Caco-2 (cell line): ENCODE measurements at regions not wholly inside any gene's neighbourhood (a gene's known extent, or its start where the extent isn't known, plus 50 kb on each side); places are given as distances from the start of the nearest gene placed in this dataset.

Experiments used
- BruUV-seq: library from RNA; stranded (reverse); fragments of 400-500 nt; replicated peaks from 2 replicates; lab custom pipeline; 2021; lab: Mats Ljungman, UMichigan
- CTCF ChIA-PET: fragments of 300-600 bp; sonication (Branson Sonifier 250); formaldehyde crosslinking; loops from one replicate; lab custom pipeline; 2022; ENCODE audit warnings: antibody characterized with exemption; lab: Charles Lee
- POLR2A ChIA-PET: fragments of 300-600 bp; sonication (Branson Sonifier 250); formaldehyde crosslinking; loops from one replicate; lab custom pipeline; 2022; ENCODE audit warnings: antibody characterized with exemption; lab: Charles Lee
- DNase-seq, 2 experiments: peaks; one replicate each; pipeline versions ENCODE4 v3.0.0 to v3.0.0-alpha.2; 2020 to 2022
- H3K27me3 ChIP-seq: replicated peaks from 2 replicates; pipeline ENCODE4 v1.6.0; 2011; ENCODE audit warnings: low read length; ENCODE audit not compliant: control insufficient read depth, insufficient read depth
- H3K36me3 ChIP-seq: 2 replicates; pipeline ENCODE4 v1.5.1; 2011; ENCODE audit warnings: low read length; ENCODE audit not compliant: control insufficient read depth, insufficient read depth
- H3K4me1 ChIP-seq: fragments of 250-450 bp; sonication (Bioruptor Pico); 2 replicates; pipeline ENCODE4 v1.5.1; 2020; ENCODE audit warnings: mild to moderate bottlenecking
- H3K4me3 ChIP-seq: 2 replicates; pipeline ENCODE4 v1.5.1; 2011; ENCODE audit warnings: low read depth, mild to moderate bottlenecking, control low read depth, low read length
- H3K9me3 ChIP-seq: fragments of 250-450 bp; sonication (Bioruptor Pico); 2 replicates; pipeline ENCODE4 v1.5.1; 2020; ENCODE audit warnings: mild to moderate bottlenecking, moderate library complexity
- H3K27ac Mint-ChIP-seq: one replicate; pipeline ENCODE4 v1.8.0; 2022; ENCODE audit warnings: mixed read lengths; ENCODE audit not compliant: unreplicated experiment
- H3K27me3 Mint-ChIP-seq: one replicate; pipeline ENCODE4 v1.8.0; 2022; ENCODE audit warnings: mixed read lengths; ENCODE audit not compliant: insufficient read depth, unreplicated experiment
- H3K36me3 Mint-ChIP-seq: one replicate; pipeline ENCODE4 v1.8.0; 2022; ENCODE audit warnings: mild to moderate bottlenecking, mixed read lengths; ENCODE audit not compliant: insufficient read depth, unreplicated experiment
- H3K4me1 Mint-ChIP-seq: one replicate; pipeline ENCODE4 v1.8.0; 2022; ENCODE audit warnings: low read depth, mixed read lengths; ENCODE audit not compliant: unreplicated experiment
- H3K4me3 Mint-ChIP-seq: one replicate; pipeline ENCODE4 v1.8.0; 2022; ENCODE audit warnings: mild to moderate bottlenecking, moderate library complexity, mixed read lengths; ENCODE audit not compliant: unreplicated experiment
- H3K9me3 Mint-ChIP-seq: one replicate; pipeline ENCODE4 v1.8.0; 2022; ENCODE audit warnings: mixed read lengths; ENCODE audit not compliant: unreplicated experiment
- intact Hi-C: fragments of 100-400 bp; cut with micrococcal nuclease; formaldehyde crosslinking; loops from one replicate; pipeline ENCODE4 v1.10.0; 2022; ENCODE audit not compliant: unreplicated experiment
- TF ChIP-seq, protein P1 (sequence below), 2 experiments: fragments of 200-600 bp in 1 of 2; IDR thresholded peaks; 1 replicate in 1 of 2; 2 replicates in 1 of 2; pipeline versions ENCODE4 v1.5.1 to v1.8.0; 2011 to 2022; ENCODE audit warnings: antibody characterized with exemption in 1 of 2, control low read depth in 1 of 2, inconsistent platforms in 1 of 2, low read depth in 1 of 2, low read length in 1 of 2, mild to moderate bottlenecking in 1 of 2, moderate library complexity in 1 of 2; ENCODE audit not compliant: insufficient read depth in 1 of 2, severe bottlenecking in 1 of 2, unreplicated experiment in 1 of 2

DNA sequence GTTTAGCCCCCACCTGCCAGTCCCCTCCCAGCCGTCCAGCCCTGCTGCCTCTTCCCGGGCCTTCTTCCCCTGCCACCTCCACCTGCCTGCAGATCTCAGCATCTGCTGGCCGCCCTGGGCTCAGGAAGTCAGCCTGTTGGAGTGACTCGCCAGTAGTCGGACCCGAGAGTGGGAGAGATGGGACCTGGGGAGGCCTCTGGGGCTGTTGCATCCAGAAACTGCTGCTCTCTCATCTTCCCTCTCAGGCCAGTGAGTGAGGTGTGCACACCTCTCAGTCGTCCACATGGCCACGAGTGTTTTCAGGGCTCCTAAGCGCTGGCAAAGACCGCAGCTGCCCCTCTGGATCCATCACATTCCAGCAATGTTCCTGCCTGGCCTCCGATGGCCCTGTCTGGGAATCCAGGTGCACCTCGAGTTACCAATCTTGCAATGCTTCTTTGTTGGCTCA is 151.8 kb upstream of the SOX1 start:
- peaks cover 47% of the 10 kb centered on the region for H3K27me3 Mint-ChIP-seq
- no peaks in the 10 kb centered on the region for H3K9me3 Mint-ChIP-seq
- ChIA-PET POLR2A (no interaction called here), CTCF (no interaction called here)
- H3K36me3 Mint-ChIP-seq: no peaks in the 10 kb centered on the region
- Histone ChIP-seq H3K36me3 (no peaks in the 10 kb centered on the region), H3K27me3 (no peaks in the 10 kb centered on the region), H3K9me3 (no peaks in the 10 kb centered on the region), H3K4me1 (no peaks in the 10 kb centered on the region), H3K4me3 (no peak overlapping the region)
- no peak overlapping the region for H3K4me3 Mint-ChIP-seq
- H3K4me1 Mint-ChIP-seq: no peaks in the 10 kb centered on the region
- no peak overlapping the region for H3K27ac Mint-ChIP-seq
- TF ChIP-seq, protein P1, sequence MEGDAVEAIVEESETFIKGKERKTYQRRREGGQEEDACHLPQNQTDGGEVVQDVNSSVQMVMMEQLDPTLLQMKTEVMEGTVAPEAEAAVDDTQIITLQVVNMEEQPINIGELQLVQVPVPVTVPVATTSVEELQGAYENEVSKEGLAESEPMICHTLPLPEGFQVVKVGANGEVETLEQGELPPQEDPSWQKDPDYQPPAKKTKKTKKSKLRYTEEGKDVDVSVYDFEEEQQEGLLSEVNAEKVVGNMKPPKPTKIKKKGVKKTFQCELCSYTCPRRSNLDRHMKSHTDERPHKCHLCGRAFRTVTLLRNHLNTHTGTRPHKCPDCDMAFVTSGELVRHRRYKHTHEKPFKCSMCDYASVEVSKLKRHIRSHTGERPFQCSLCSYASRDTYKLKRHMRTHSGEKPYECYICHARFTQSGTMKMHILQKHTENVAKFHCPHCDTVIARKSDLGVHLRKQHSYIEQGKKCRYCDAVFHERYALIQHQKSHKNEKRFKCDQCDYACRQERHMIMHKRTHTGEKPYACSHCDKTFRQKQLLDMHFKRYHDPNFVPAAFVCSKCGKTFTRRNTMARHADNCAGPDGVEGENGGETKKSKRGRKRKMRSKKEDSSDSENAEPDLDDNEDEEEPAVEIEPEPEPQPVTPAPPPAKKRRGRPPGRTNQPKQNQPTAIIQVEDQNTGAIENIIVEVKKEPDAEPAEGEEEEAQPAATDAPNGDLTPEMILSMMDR (IDR thresholded peaks at IDR 0.05; ENCODE audit: insufficient read depth in 1 of 2, low read depth in 1 of 2, low read length in 1 of 2, severe bottlenecking in 1 of 2, unreplicated experiment in 1 of 2): no peak
- intact Hi-C loops: no loop called here
- no peak for DNase-seq
- BruUV-seq: no TSS peak

DNA sequence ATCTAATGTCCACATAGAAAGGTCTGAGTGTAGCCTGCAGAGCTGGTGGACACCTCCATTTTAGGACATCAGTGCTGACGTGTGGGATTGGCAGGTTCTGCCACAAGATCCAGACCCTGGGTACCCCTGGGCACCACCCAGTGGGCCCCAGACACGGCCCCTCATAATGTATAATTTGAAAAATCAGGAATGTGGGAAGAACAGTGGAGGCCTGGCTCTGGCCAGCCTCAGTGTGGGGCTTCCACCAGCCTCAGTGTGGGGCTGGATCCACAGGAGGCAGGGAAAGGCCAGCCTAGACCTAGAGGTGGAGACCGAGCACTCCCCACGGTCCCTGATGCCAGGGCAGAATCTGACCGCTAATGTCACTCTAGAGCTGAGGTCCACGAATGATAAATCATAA is 150.7 kb upstream of the SOX1 start:
- H3K9me3 Mint-ChIP-seq: no peaks in the 10 kb centered on the region
- H3K9me3 ChIP-seq: no peaks in the 10 kb centered on the region
- no peak overlapping the region for H3K4me3 Mint-ChIP-seq
- H3K36me3 Mint-ChIP-seq: no peaks in the 10 kb centered on the region
- TF ChIP-seq, protein P1 (IDR thresholded peaks at IDR 0.05; ENCODE audit: insufficient read depth in 1 of 2, low read depth in 1 of 2, low read length in 1 of 2, severe bottlenecking in 1 of 2, unreplicated experiment in 1 of 2): no peak
- no peak overlapping the region for H3K27ac Mint-ChIP-seq
- H3K27me3 Mint-ChIP-seq: peaks cover 46% of the 10 kb centered on the region
- H3K4me3 ChIP-seq: no peak overlapping the region
- POLR2A ChIA-PET: no interaction called here
- no peak for DNase-seq
- no TSS peak for BruUV-seq
- CTCF ChIA-PET: no interaction called here
- no peaks in the 10 kb centered on the region for H3K36me3 ChIP-seq
- H3K4me1 Mint-ChIP-seq: no peaks in the 10 kb centered on the region
- no peaks in the 10 kb centered on the region for H3K4me1 ChIP-seq
- intact Hi-C loops: no loop called here
- H3K27me3 ChIP-seq: no peaks in the 10 kb centered on the region

DNA sequence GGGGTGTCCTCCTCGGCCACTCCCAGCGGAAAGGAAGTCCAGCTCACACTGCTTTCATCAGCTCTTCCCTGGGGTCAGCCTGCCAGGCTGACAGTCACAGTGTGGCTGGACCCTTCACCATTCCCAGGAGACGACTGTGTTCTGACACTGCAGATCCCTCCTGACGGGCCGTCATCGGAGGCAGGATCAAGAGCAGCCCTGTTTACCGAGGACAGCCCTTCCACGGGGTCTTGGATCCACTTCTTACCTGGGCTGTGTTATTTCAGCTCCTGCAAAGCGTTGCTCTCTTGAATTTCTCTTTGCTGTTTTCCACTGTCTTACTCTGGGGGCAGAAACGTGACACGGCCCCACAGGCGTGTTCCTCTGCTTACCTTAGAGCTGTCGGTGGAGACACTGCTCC is 149.9 kb upstream of the SOX1 start:
- intact Hi-C loops: no loop called here
- Mint-ChIP-seq H3K36me3 (no peaks in the 10 kb centered on the region), H3K27me3 (peaks cover 40% of the 10 kb centered on the region), H3K4me3 (no peak overlapping the region), H3K27ac (no peak overlapping the region), H3K9me3 (no peaks in the 10 kb centered on the region), H3K4me1 (no peaks in the 10 kb centered on the region)
- no peaks in the 10 kb centered on the region for H3K27me3 ChIP-seq
- POLR2A ChIA-PET: no interaction called here
- no peak for DNase-seq
- no peaks in the 10 kb centered on the region for H3K4me1 ChIP-seq
- CTCF ChIA-PET: no interaction called here
- BruUV-seq: no TSS peak
- no peak overlapping the region for H3K4me3 ChIP-seq
- TF ChIP-seq, protein P1 (IDR thresholded peaks at IDR 0.05; ENCODE audit: insufficient read depth in 1 of 2, low read depth in 1 of 2, low read length in 1 of 2, severe bottlenecking in 1 of 2, unreplicated experiment in 1 of 2): no peak
- H3K9me3 ChIP-seq: no peaks in the 10 kb centered on the region
- H3K36me3 ChIP-seq: no peaks in the 10 kb centered on the region
